ENCODE measurements at regions not wholly inside any gene's neighbourhood (a gene's known extent, or its start where the extent isn't known, plus 50 kb on each side); places are given as distances from the start of the nearest gene placed in this dataset.

DNA sequence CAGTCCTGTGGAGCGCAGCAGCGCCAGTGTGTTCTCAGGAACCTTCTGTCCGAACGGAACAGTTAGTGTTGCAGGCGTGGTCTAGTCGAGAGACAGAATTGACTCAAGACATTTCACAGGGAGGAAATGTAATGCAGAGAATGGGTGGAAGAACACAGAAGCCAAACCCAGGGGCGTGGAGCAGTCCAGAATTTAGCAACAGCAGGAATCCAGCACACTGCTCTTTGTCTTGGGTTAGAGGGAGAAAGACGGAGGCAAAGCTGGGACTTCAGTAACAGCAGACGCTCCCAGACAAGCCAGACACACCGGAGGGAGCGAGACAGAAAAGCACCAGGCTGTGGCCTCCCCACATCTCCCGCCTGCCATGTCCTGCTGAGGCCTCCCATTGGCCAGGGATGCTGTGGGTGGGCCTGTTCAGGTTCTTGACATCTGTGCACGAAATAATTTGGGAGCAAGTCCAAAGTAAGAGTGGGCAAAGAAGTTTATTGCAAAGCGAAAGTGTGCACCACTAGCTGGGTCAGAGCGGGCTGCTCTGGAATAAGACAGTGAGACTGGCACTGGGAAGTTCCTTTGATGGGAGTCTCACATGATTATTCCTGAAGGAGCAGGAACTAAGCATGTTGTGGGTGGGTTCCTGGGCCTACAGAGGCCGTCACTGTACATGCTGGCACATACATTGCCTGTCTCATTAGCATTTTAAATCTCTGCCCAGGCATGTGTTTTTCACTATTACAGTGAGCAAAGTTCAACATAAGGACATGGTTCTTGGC is 339.3 kb upstream of the SFSWAP start:
- TF ChIP-seq TAF1 (IDR thresholded peaks at IDR 0.05; ENCODE audit: low read depth, low read length) (no peak), CHD2 (IDR thresholded peaks at IDR 0.05; ENCODE audit: low read length) (no peak), POLR2AphosphoS5 (IDR thresholded peaks at IDR 0.05; ENCODE audit: low read depth, low read length) (no peak), RFX5 (IDR thresholded peaks at IDR 0.05; ENCODE audit: borderline replicate concordance, low read depth, low read length) (no peak), USF2 (IDR thresholded peaks at IDR 0.05; ENCODE audit: low read length) (no peak), MAX (IDR thresholded peaks at IDR 0.05) (no peak), GABPA (IDR thresholded peaks at IDR 0.05; ENCODE audit: borderline replicate concordance, insufficient read depth, low read length) (no peak), ASH2L (IDR thresholded peaks at IDR 0.05; ENCODE audit: low read length) (no peak), KDM5A (IDR thresholded peaks at IDR 0.05; ENCODE audit: low read length) (no peak), KDM1A (IDR thresholded peaks at IDR 0.05; ENCODE audit: borderline replicate concordance, low read length) (no peak), HDAC6 (IDR thresholded peaks at IDR 0.05; ENCODE audit: low read depth, low read length) (no peak), EZH2 (IDR thresholded peaks at IDR 0.05; ENCODE audit: low read depth, low read length, severe bottlenecking) (no peak), TAF7 (optimal IDR thresholded peaks at IDR 0.05; ENCODE audit: borderline replicate concordance, low read depth, low read length) (no peak)
- TF ChIP-seq, protein P1, sequence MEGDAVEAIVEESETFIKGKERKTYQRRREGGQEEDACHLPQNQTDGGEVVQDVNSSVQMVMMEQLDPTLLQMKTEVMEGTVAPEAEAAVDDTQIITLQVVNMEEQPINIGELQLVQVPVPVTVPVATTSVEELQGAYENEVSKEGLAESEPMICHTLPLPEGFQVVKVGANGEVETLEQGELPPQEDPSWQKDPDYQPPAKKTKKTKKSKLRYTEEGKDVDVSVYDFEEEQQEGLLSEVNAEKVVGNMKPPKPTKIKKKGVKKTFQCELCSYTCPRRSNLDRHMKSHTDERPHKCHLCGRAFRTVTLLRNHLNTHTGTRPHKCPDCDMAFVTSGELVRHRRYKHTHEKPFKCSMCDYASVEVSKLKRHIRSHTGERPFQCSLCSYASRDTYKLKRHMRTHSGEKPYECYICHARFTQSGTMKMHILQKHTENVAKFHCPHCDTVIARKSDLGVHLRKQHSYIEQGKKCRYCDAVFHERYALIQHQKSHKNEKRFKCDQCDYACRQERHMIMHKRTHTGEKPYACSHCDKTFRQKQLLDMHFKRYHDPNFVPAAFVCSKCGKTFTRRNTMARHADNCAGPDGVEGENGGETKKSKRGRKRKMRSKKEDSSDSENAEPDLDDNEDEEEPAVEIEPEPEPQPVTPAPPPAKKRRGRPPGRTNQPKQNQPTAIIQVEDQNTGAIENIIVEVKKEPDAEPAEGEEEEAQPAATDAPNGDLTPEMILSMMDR (IDR thresholded peaks at IDR 0.05; ENCODE audit: control extremely low read depth in 1 of 3, insufficient read depth in 1 of 3, low read depth in 1 of 3, low read length in 3 of 3), result no peak

Data from H1 (cell line).